ENCODE measurements at regions not wholly inside any gene's neighbourhood (a gene's known extent, or its start where the extent isn't known, plus 50 kb on each side); places are given as distances from the start of the nearest gene placed in this dataset.

DNA sequence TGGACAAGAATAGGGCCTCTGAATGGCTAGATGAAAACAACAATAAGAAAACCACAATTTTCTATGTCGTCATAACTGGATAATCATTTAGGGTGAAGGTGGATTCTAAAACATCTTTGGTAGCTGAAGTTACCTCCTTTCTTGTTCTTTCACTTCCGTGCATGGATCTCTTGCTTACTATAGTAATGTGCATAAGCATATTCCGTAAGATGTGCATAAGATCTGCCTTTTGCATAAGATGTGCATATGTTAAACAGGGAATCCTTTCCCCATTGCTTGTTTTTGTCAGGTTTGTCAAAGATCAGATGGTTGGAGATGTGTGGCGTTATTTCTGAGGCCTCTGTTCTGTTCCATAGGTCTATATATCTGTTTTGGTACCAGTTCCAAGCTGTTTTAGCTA is 353.6 kb downstream of the MTX2 start:
- TF ChIP-seq POLR2AphosphoS5 (IDR thresholded peaks at IDR 0.05; ENCODE audit: low read depth, low read length) (no peak), TAF1 (IDR thresholded peaks at IDR 0.05; ENCODE audit: low read depth, low read length) (no peak)

Measured in GM12891 (cell line).